ENCODE measurements at regions not wholly inside any gene's neighbourhood (a gene's known extent, or its start where the extent isn't known, plus 50 kb on each side); places are given as distances from the start of the nearest gene placed in this dataset.

DNA sequence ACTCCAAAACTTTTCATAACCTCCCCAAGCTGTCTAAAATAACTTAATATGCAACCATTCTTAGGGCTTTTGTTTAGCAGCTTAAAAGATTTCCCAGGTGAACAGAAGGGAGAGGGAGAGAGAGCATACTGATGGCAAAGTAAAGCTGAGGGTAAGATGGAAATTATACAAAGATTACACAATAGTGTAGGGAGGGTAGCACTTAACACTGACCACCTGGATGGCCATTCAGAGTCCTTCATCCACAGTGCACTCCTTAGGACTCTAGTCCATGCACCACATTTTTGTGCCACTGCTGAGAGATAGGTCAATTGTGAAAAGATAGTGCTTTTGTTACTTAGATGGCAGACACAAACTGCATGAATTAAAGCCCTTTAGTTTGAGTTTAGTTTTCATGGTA, 574.6 kb downstream of the LMO4 start:
- intact Hi-C loops (cut with DNase I) = no loop called here
- Histone ChIP-seq H3K4me3 (no peak overlapping the region), H3K9me3 (no peaks in the 10 kb centered on the region), H3K27ac (peak overlapping the region in 1 of 12 donors; percentile 48), H3K27me3 (no peaks in the 10 kb centered on the region), H3K36me3 (no peaks in the 10 kb centered on the region), H3K4me1 (peaks cover 0 to 3% (median 0%) of the 10 kb centered on the region in 12 donors)
- ATAC-seq (no peak), DNase-seq (no peak)
- TF ChIP-seq POLR2A (IDR thresholded peaks at IDR 0.05) (no peak), CTCF (IDR thresholded peaks at IDR 0.05) (no peak)

DNA sequence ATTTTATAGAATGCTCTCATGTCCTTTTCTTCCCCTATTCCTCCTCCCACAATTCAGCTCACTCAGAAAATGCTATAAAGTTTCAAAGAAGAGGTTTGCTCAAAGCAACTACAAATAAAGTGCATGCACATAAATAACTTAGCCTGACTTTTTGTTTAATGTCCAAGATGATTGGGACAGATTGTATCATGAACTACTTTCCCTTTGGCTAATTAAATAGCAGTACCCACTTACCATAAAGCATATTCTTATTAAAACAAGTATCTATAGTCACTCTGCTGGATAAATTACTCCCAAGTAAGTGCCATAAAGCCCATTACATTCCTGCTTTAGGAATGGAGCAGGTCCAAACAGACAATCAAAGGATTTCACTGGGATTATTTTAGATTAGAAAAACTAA, 576.0 kb downstream of the LMO4 start:
- Histone ChIP-seq H3K4me1 (peaks cover 0 to 3% (median 0%) of the 10 kb centered on the region in 12 donors), H3K27ac (no peak overlapping the region), H3K27me3 (no peaks in the 10 kb centered on the region), H3K4me3 (no peak overlapping the region), H3K9me3 (no peaks in the 10 kb centered on the region), H3K36me3 (no peaks in the 10 kb centered on the region)
- ATAC-seq = no peak
- no peak for DNase-seq
- TF ChIP-seq POLR2A (IDR thresholded peaks at IDR 0.05) (no peak), CTCF (IDR thresholded peaks at IDR 0.05) (no peak)
- intact Hi-C loops (cut with DNase I) = no loop called here

DNA sequence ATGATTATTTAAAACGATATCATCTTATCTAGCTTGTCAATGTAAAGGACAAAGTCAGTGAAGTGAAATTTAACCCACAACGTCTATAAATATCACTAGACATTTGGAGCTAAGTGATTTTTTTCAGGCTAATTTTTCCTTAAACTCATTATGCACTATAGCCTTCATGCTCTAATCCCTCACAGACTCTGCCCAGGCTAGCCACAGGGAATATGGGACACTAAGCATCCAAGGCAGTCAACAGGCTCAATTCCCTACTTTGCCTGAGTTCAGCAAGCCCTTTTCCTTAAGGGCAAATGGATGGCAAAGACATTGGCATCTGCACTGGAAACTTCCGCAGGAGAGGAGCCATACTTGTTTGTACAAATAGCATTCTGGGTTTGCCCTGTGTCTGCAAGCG, 577.0 kb downstream of the LMO4 start:
- Histone ChIP-seq H3K27me3 (no peaks in the 10 kb centered on the region), H3K4me3 (no peak overlapping the region), H3K9me3 (no peaks in the 10 kb centered on the region), H3K4me1 (peaks cover 0 to 3% (median 0%) of the 10 kb centered on the region in 12 donors), H3K36me3 (no peaks in the 10 kb centered on the region), H3K27ac (no peak overlapping the region)
- 57 to 62% (median 60%) methylated on average over 4 of the region's 4 CpGs for WGBS, 4 donors
- TF ChIP-seq POLR2A (IDR thresholded peaks at IDR 0.05) (no peak), CTCF (IDR thresholded peaks at IDR 0.05) (no peak)
- intact Hi-C loops (cut with DNase I) = no loop called here
- ATAC-seq (no peak), DNase-seq (no peak)

GRCh38 chr1:87906078-87906477, 577.4 kb downstream of the LMO4 start:
- Histone ChIP-seq H3K9me3 (no peaks in the 10 kb centered on the region), H3K27ac (no peak overlapping the region), H3K27me3 (no peaks in the 10 kb centered on the region), H3K36me3 (no peaks in the 10 kb centered on the region), H3K4me1 (peaks cover 0 to 3% (median 0%) of the 10 kb centered on the region in 12 donors), H3K4me3 (no peak overlapping the region)
- intact Hi-C loops (cut with DNase I) = no loop called here
- ATAC-seq (no peak), DNase-seq (no peak)
- TF ChIP-seq CTCF (IDR thresholded peaks at IDR 0.05) (no peak), POLR2A (IDR thresholded peaks at IDR 0.05) (no peak)
- WGBS, 4 donors = 81 to 89% (median 85%) methylated on average over 3 of the region's 3 CpGs
